Testis (tissue), 2 donors: ENCODE measurements at regions not wholly inside any gene's neighbourhood (a gene's known extent, or its start where the extent isn't known, plus 50 kb on each side); places are given as distances from the start of the nearest gene placed in this dataset.

Source experiments
- DNase-seq: peaks from one replicate; pipeline ENCODE4 v3.0.0-alpha.2; 2019
- H3K27ac ChIP-seq, 2 donors: fragments of 200-600 bp; sonication (generic); one replicate each; pipeline ENCODE4 v1.5.1; 2019
- H3K27me3 ChIP-seq: fragments of 200-600 bp; sonication (generic); one replicate; pipeline ENCODE4 v1.5.1; 2019
- H3K36me3 ChIP-seq: fragments of 200-600 bp; sonication (generic); one replicate; pipeline ENCODE4 v1.5.1; 2017; ENCODE audit warnings: low read depth; ENCODE audit errors: missing control alignments
- H3K4me1 ChIP-seq: fragments of 200-600 bp; sonication (generic); one replicate; pipeline ENCODE4 v1.5.1; 2019
- H3K4me3 ChIP-seq, 2 donors: fragments of 200-600 bp; sonication (generic); one replicate each; pipeline ENCODE4 v1.5.1; 2017 to 2019
- H3K9me3 ChIP-seq: fragments of 200-600 bp; sonication (generic); one replicate; pipeline ENCODE4 v1.5.1; 2017
- CTCF ChIP-seq, 3 experiments: fragments of 450-650 bp in 2 of 3; fragments of 200-600 bp in 1 of 3; sonication (generic) in 1 of 3; IDR thresholded peaks; one replicate each; pipeline ENCODE4 v1.5.1; 2016 to 2019; ENCODE audit warnings: antibody characterized with exemption in 3 of 3, mild to moderate bottlenecking in 2 of 3, moderate library complexity in 1 of 3
- POLR2A ChIP-seq: fragments of 450-650 bp; IDR thresholded peaks from one replicate; pipeline ENCODE4 v1.6.1; 2017; ENCODE audit warnings: antibody characterized with exemption, mild to moderate bottlenecking, moderate library complexity
- WGBS, 2 donors: methylation state at CpG; one replicate each; pipeline ENCODE4 v1.1.5; 2018; 5-methylcytosine and 5-hydroxymethylcytosine counted together
- intact Hi-C: fragments of 100-400 bp; cut with DNase I; formaldehyde crosslinking; loops from one replicate; pipeline ENCODE4 v1.15.1; 2023; ENCODE audit warnings: low total_unique reads

GRCh38 chr17:70274255-70274654 is 104.9 kb downstream of the KCNJ2 start:
- intact Hi-C loops, result no loop called here
- no peaks in the 10 kb centered on the region for H3K9me3 ChIP-seq
- no peaks in the 10 kb centered on the region for H3K36me3 ChIP-seq
- WGBS, 2 donors, result 66 to 88% methylated on average over 2 of the region's 2 CpGs
- H3K27ac ChIP-seq, result no peak overlapping the region
- H3K4me1 ChIP-seq, result no peaks in the 10 kb centered on the region
- H3K4me3 ChIP-seq, result no peak overlapping the region
- H3K27me3 ChIP-seq, result no peaks in the 10 kb centered on the region
- TF ChIP-seq CTCF (IDR thresholded peaks at IDR 0.05), result no peak
- TF ChIP-seq POLR2A, result no peak
- DNase-seq, result no peak

DNA sequence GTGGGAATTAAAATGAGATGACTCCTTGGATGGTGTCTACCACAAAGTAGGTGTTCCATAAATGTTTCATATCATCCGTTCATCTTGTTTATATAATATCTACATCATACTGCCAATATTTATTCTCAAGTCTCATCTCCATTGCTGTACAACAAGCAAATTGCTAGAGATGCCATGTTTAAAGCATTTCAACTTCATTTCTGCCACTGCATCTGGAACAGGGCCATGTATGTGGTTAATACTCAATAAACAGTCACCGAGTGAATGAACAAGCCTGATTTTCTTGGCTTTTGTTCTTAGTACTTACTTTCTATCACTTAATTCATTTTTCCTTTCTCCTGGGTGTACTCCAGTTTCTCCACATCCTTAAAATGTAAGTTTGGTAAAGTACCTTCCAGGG is 107.6 kb downstream of the KCNJ2 start:
- TF ChIP-seq CTCF (IDR thresholded peaks at IDR 0.05), result no peak
- no peak for TF ChIP-seq POLR2A

GRCh38 chr17:70278844-70279462 is 109.6 kb downstream of the KCNJ2 start:
- no peak overlapping the region for H3K4me3 ChIP-seq
- no peak for DNase-seq
- no peak overlapping the region for H3K27ac ChIP-seq
- no peaks in the 10 kb centered on the region for H3K9me3 ChIP-seq
- 64 to 76% methylated on average over 5 of the region's 5 CpGs for WGBS, 2 donors
- no peaks in the 10 kb centered on the region for H3K4me1 ChIP-seq
- TF ChIP-seq CTCF (IDR thresholded peaks at IDR 0.05) (no peak), POLR2A (no peak)
- H3K36me3 ChIP-seq, result no peaks in the 10 kb centered on the region
- intact Hi-C loops, result no loop called here
- H3K27me3 ChIP-seq, result no peaks in the 10 kb centered on the region

More for the DNA sequence above, 107.6 kb downstream of the KCNJ2 start:
- Histone ChIP-seq H3K4me1 (no peaks in the 10 kb centered on the region), H3K9me3 (no peaks in the 10 kb centered on the region), H3K4me3 (no peak overlapping the region), H3K27me3 (no peaks in the 10 kb centered on the region), H3K36me3 (no peaks in the 10 kb centered on the region), H3K27ac (no peak overlapping the region)
- intact Hi-C loops, result no loop called here
- 58 to 74% methylated on average over 2 of the region's 2 CpGs for WGBS, 2 donors
- no peak for DNase-seq

GRCh38 chr17:70286391-70286790 is 117.1 kb downstream of the KCNJ2 start:
- no peaks in the 10 kb centered on the region for H3K9me3 ChIP-seq
- H3K36me3 ChIP-seq, result no peaks in the 10 kb centered on the region
- intact Hi-C loops, result no loop called here
- no peak overlapping the region for H3K27ac ChIP-seq
- no peak for TF ChIP-seq POLR2A
- no peaks in the 10 kb centered on the region for H3K27me3 ChIP-seq
- no peak for DNase-seq
- WGBS, 2 donors, result 81 to 85% methylated on average over 3 of the region's 3 CpGs
- H3K4me1 ChIP-seq, result no peaks in the 10 kb centered on the region
- no peak overlapping the region for H3K4me3 ChIP-seq

GRCh38 chr17:70288540-70289290 is 119.4 kb downstream of the KCNJ2 start:
- H3K4me3 ChIP-seq, result no peak overlapping the region
- H3K27me3 ChIP-seq, result no peaks in the 10 kb centered on the region
- H3K4me1 ChIP-seq, result no peaks in the 10 kb centered on the region
- WGBS, 2 donors, result 83 to 84% methylated on average over 3 of the region's 3 CpGs
- DNase-seq, result no peak
- no peaks in the 10 kb centered on the region for H3K36me3 ChIP-seq
- TF ChIP-seq POLR2A (no peak), CTCF (IDR thresholded peaks at IDR 0.05) (no peak)
- H3K9me3 ChIP-seq, result no peaks in the 10 kb centered on the region
- intact Hi-C loops, result no loop called here
- H3K27ac ChIP-seq, result no peak overlapping the region
